ENCODE measurements at regions not wholly inside any gene's neighbourhood (a gene's known extent, or its start where the extent isn't known, plus 50 kb on each side); places are given as distances from the start of the nearest gene placed in this dataset.

DNA sequence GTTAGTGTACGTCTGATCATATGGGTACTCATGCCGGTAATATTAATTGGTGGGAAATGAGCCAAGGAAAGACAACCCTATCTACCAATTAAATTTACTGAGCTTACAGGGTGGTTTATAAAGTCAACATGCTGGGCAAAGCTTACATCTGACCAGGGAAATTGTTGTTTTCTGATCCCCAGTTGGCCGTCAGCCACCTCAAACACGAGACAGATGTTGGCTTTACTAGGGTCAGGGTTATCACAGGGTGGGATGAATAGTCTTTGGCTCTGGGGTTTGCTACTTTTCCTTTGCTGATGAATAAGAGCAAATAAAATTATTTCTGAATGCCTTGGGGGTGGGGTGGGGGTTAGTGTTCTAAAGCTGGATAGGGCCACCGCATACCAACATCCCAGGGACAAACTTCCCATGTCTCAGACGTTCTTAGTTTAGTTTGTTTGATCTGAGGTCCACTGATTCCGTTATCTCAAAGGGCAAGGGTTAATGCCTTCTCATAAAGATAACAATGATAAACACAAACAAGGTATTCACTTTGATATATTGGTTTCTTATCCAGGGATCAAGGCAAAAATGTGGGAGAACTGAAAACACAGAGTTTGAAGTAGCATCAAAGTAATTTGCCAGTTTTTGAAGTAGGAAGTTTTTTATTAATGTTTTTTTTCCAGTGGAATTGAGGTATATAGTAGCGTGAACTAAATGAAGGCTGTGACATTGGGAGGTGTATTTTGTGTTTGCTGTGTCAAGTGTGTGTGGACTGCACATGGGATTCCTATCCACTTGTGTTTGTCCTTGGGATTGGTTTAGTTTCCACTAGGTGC is 109.1 kb upstream of the RPS23 start:
- Mint-ChIP-seq H3K27me3 (peaks cover 4% of the 10 kb centered on the region), H3K36me3 (no peaks in the 10 kb centered on the region), H3K9me3 (peaks cover 0 to 3% (median 0%) of the 10 kb centered on the region in 7 donors), H3K27ac (no peak overlapping the region), H3K4me3 (no peak overlapping the region), H3K4me1 (peaks cover 0 to 3% (median 0%) of the 10 kb centered on the region in 4 donors)
- no peaks in the 10 kb centered on the region for H3K9me3 ChIP-seq (ENCODE audit: control insufficient read depth in 2 of 2, low read length in 2 of 2)
- DNase-seq = no peak
- no peak overlapping the region for H3K27ac ChIP-seq (ENCODE audit: insufficient read depth, low read length, poor library complexity, severe bottlenecking)
- H3K36me3 ChIP-seq (ENCODE audit: control insufficient read depth, insufficient read depth, low read length) = no peaks in the 10 kb centered on the region
- H3K4me3 ChIP-seq (ENCODE audit: low read depth, low read length) = no peak overlapping the region
- ATAC-seq (ENCODE audit: low read depth in 2 of 2) = no peak
- H3K4me1 ChIP-seq (ENCODE audit: control insufficient read depth, insufficient read depth, low read length, poor library complexity, severe bottlenecking) = no peaks in the 10 kb centered on the region
- H3K27me3 ChIP-seq (ENCODE audit: control insufficient read depth, insufficient read depth, low read length) = no peaks in the 10 kb centered on the region

DNA sequence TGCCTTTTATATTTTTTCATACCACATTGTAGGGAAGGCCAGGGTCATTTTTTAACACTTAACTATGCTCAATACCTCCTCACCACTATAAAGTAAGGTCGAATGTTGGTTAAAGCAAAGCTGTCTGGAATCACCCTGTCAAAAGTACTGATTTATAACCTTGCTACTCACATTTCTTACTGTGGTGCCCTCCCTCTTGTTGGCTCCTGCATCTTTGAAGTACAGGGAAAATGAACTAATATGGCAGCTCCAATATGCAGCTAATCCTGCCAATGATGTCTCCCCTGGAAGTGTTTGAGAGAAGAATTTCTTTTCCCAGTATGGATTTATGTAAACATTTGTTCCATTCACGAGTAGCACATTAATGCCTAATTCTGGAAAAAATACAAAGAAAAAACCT is 108.4 kb upstream of the RPS23 start:
- Mint-ChIP-seq H3K36me3 (no peaks in the 10 kb centered on the region), H3K9me3 (peaks cover 0 to 1% (median 0%) of the 10 kb centered on the region in 7 donors), H3K27ac (no peak overlapping the region), H3K4me1 (peaks cover 0 to 3% (median 0%) of the 10 kb centered on the region in 4 donors), H3K4me3 (no peak overlapping the region), H3K27me3 (peaks cover 4% of the 10 kb centered on the region)
- no peaks in the 10 kb centered on the region for H3K27me3 ChIP-seq (ENCODE audit: control insufficient read depth, insufficient read depth, low read length)
- no peaks in the 10 kb centered on the region for H3K4me1 ChIP-seq (ENCODE audit: control insufficient read depth, insufficient read depth, low read length, poor library complexity, severe bottlenecking)
- no peaks in the 10 kb centered on the region for H3K36me3 ChIP-seq (ENCODE audit: control insufficient read depth, insufficient read depth, low read length)
- H3K27ac ChIP-seq (ENCODE audit: insufficient read depth, low read length, poor library complexity, severe bottlenecking) = no peak overlapping the region
- no peak overlapping the region for H3K4me3 ChIP-seq (ENCODE audit: low read depth, low read length)
- no peak for DNase-seq
- no peaks in the 10 kb centered on the region for H3K9me3 ChIP-seq (ENCODE audit: control insufficient read depth in 2 of 2, low read length in 2 of 2)
- ATAC-seq (ENCODE audit: low read depth in 2 of 2) = no peak

GRCh38 chr5:82384034-82384750 is 106.0 kb upstream of the RPS23 start:
- Mint-ChIP-seq H3K27ac (no peak overlapping the region), H3K27me3 (peaks cover 4% of the 10 kb centered on the region), H3K9me3 (peaks cover 0 to 1% (median 0%) of the 10 kb centered on the region in 7 donors), H3K36me3 (no peaks in the 10 kb centered on the region), H3K4me1 (peaks cover 0 to 3% (median 0%) of the 10 kb centered on the region in 4 donors), H3K4me3 (no peak overlapping the region)
- DNase-seq (no peak), ATAC-seq (ENCODE audit: low read depth in 2 of 2) (no peak)
- H3K27me3 ChIP-seq (ENCODE audit: control insufficient read depth, insufficient read depth, low read length) = no peaks in the 10 kb centered on the region
- no peaks in the 10 kb centered on the region for H3K4me1 ChIP-seq (ENCODE audit: control insufficient read depth, insufficient read depth, low read length, poor library complexity, severe bottlenecking)
- H3K4me3 ChIP-seq (ENCODE audit: low read depth, low read length) = no peak overlapping the region
- H3K36me3 ChIP-seq (ENCODE audit: control insufficient read depth, insufficient read depth, low read length) = no peaks in the 10 kb centered on the region
- H3K9me3 ChIP-seq (ENCODE audit: control insufficient read depth in 2 of 2, low read length in 2 of 2) = no peaks in the 10 kb centered on the region
- no peak overlapping the region for H3K27ac ChIP-seq (ENCODE audit: insufficient read depth, low read length, poor library complexity, severe bottlenecking)

DNA sequence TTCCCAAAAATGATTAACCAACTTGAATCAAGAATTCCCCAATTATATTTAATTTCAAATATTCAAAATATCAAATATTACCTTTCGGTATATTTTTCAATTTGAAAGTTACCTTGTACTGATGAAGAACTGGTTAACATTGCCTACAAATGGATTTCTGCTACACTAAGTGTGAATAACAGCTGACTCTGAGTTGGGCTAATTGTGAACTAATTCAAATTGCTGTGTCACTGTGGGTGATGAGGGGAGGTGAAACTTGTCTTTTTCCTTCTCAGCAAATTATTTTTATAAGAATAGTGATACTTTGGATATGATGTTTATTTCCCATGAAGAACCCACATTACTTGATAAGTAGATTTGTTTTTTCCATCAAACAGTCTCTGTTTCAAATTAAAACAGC is 103.4 kb upstream of the RPS23 start:
- Histone ChIP-seq H3K36me3 (ENCODE audit: control insufficient read depth, insufficient read depth, low read length) (no peaks in the 10 kb centered on the region), H3K9me3 (ENCODE audit: control insufficient read depth in 2 of 2, low read length in 2 of 2) (no peaks in the 10 kb centered on the region), H3K27ac (ENCODE audit: insufficient read depth, low read length, poor library complexity, severe bottlenecking) (no peak overlapping the region), H3K27me3 (ENCODE audit: control insufficient read depth, insufficient read depth, low read length) (no peaks in the 10 kb centered on the region), H3K4me1 (ENCODE audit: control insufficient read depth, insufficient read depth, low read length, poor library complexity, severe bottlenecking) (no peaks in the 10 kb centered on the region), H3K4me3 (ENCODE audit: low read depth, low read length) (no peak overlapping the region)
- H3K4me1 Mint-ChIP-seq = no peaks in the 10 kb centered on the region
- no peak for DNase-seq
- no peak overlapping the region for H3K27ac Mint-ChIP-seq
- H3K27me3 Mint-ChIP-seq = peaks cover 4% of the 10 kb centered on the region
- no peaks in the 10 kb centered on the region for H3K9me3 Mint-ChIP-seq
- no peak for ATAC-seq (ENCODE audit: low read depth in 2 of 2)
- no peaks in the 10 kb centered on the region for H3K36me3 Mint-ChIP-seq
- H3K4me3 Mint-ChIP-seq = no peak overlapping the region

DNA sequence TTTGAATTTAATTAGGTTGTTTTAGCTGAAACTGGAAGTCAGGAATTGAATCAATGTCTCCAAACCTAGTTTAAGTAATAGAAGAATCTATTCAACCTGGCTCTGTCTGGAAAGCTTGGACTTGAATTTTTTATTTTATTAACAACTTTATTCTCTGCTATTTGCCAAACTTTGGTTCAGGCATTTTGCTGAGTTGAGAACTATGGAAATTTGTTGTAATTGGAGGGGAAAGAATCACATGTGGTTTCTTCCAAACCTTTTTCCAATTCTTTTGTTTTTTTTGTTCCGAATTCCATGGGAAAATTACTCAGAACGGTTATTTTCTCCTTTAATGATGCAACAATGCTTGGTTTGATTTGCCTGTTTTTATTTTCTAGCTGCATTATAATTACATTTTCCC is 98.2 kb upstream of the RPS23 start:
- Histone ChIP-seq H3K27me3 (ENCODE audit: control insufficient read depth, insufficient read depth, low read length) (no peaks in the 10 kb centered on the region), H3K4me3 (ENCODE audit: low read depth, low read length) (no peak overlapping the region), H3K9me3 (ENCODE audit: control insufficient read depth in 2 of 2, low read length in 2 of 2) (no peaks in the 10 kb centered on the region), H3K4me1 (ENCODE audit: control insufficient read depth, insufficient read depth, low read length, poor library complexity, severe bottlenecking) (no peaks in the 10 kb centered on the region), H3K27ac (ENCODE audit: insufficient read depth, low read length, poor library complexity, severe bottlenecking) (no peak overlapping the region), H3K36me3 (ENCODE audit: control insufficient read depth, insufficient read depth, low read length) (no peaks in the 10 kb centered on the region)
- ATAC-seq (ENCODE audit: low read depth in 2 of 2) (no peak), DNase-seq (no peak)
- H3K4me3 Mint-ChIP-seq = no peak overlapping the region
- no peaks in the 10 kb centered on the region for H3K27me3 Mint-ChIP-seq
- no peaks in the 10 kb centered on the region for H3K36me3 Mint-ChIP-seq
- H3K27ac Mint-ChIP-seq = no peak overlapping the region
- H3K4me1 Mint-ChIP-seq = no peaks in the 10 kb centered on the region
- peaks cover 0 to 4% (median 0%) of the 10 kb centered on the region in 7 donors for H3K9me3 Mint-ChIP-seq

- Histone ChIP-seq H3K36me3 (ENCODE audit: control insufficient read depth, insufficient read depth, low read length) (no peaks in the 10 kb centered on the region), H3K27ac (ENCODE audit: insufficient read depth, low read length, poor library complexity, severe bottlenecking) (no peak overlapping the region), H3K4me1 (ENCODE audit: control insufficient read depth, insufficient read depth, low read length, poor library complexity, severe bottlenecking) (no peaks in the 10 kb centered on the region), H3K9me3 (ENCODE audit: control insufficient read depth in 2 of 2, low read length in 2 of 2) (no peaks in the 10 kb centered on the region), H3K4me3 (ENCODE audit: low read depth, low read length) (no peak overlapping the region), H3K27me3 (ENCODE audit: control insufficient read depth, insufficient read depth, low read length) (no peaks in the 10 kb centered on the region)
- Mint-ChIP-seq H3K4me3 (no peak overlapping the region), H3K27me3 (no peaks in the 10 kb centered on the region), H3K36me3 (no peaks in the 10 kb centered on the region), H3K4me1 (no peaks in the 10 kb centered on the region), H3K27ac (no peak overlapping the region), H3K9me3 (peaks cover 0 to 4% (median 0%) of the 10 kb centered on the region in 7 donors)
- no peak for ATAC-seq (ENCODE audit: low read depth in 2 of 2)
- no peak for DNase-seq
Measured at GRCh38 chr5:82375488-82376244, 97.5 kb upstream of the RPS23 start.

DNA sequence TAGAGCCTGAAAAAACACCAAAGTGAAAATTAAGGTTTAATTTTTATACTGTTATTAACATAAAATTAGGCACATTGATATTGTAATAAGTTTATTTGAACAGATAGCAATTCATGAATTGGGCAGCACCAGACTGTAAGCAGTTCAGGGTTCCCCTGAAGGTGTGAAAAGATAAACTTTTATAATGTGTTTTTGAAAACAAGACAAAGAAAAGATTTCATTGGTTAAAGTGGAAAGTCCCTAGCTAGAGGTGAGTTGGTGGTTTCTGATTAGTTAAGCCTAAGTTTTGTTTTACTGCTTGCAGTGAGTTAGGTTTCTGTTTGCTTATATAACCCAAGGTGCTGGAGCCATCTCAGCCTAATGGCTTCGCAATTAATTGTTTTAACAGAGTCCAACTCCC is 96.5 kb upstream of the RPS23 start:
- H3K27ac Mint-ChIP-seq = no peak overlapping the region
- H3K27ac ChIP-seq (ENCODE audit: insufficient read depth, low read length, poor library complexity, severe bottlenecking) = no peak overlapping the region
- DNase-seq (no peak), ATAC-seq (ENCODE audit: low read depth in 2 of 2) (no peak)
- H3K27me3 ChIP-seq (ENCODE audit: control insufficient read depth, insufficient read depth, low read length) = no peaks in the 10 kb centered on the region
- peaks cover 0 to 4% (median 0%) of the 10 kb centered on the region in 7 donors for H3K9me3 Mint-ChIP-seq
- H3K36me3 ChIP-seq (ENCODE audit: control insufficient read depth, insufficient read depth, low read length) = no peaks in the 10 kb centered on the region
- no peak overlapping the region for H3K4me3 Mint-ChIP-seq
- H3K27me3 Mint-ChIP-seq = no peaks in the 10 kb centered on the region
- H3K4me1 ChIP-seq (ENCODE audit: control insufficient read depth, insufficient read depth, low read length, poor library complexity, severe bottlenecking) = no peaks in the 10 kb centered on the region
- no peak overlapping the region for H3K4me3 ChIP-seq (ENCODE audit: low read depth, low read length)
- no peaks in the 10 kb centered on the region for H3K36me3 Mint-ChIP-seq
- H3K4me1 Mint-ChIP-seq = no peaks in the 10 kb centered on the region
- H3K9me3 ChIP-seq (ENCODE audit: control insufficient read depth in 2 of 2, low read length in 2 of 2) = no peaks in the 10 kb centered on the region
